B cell (primary cell): ENCODE measurements at regions not wholly inside any gene's neighbourhood (a gene's known extent, or its start where the extent isn't known, plus 50 kb on each side); places are given as distances from the start of the nearest gene placed in this dataset.
"Not testable (repeated sequence)": the region's sequence is repeated elsewhere in the genome, so short reads cannot be mapped to it uniquely, and the experiment has no call there.

Experiments
- ATAC-seq: fragments of 200-7000 bp; cut with Tn5 transposase; one replicate; pipeline ENCODE4 v1.10.0; 2021; ENCODE audit warnings: low read depth, mild to moderate bottlenecking, moderate number of reproducible peaks, moderate library complexity
- CTCF ChIA-PET: fragments of 350-600 bp; sonication (Branson Sonifier 250); formaldehyde crosslinking; loops from one replicate; lab custom pipeline; 2021; ENCODE audit warnings: antibody characterized with exemption, inconsistent platforms; lab: Charles Lee
- POLR2A ChIA-PET: fragments of 350-600 bp; sonication (Branson Sonifier 250); formaldehyde crosslinking; loops from one replicate; lab custom pipeline; 2021; ENCODE audit warnings: antibody characterized with exemption; lab: Charles Lee
- DNase-seq: peaks from one replicate; pipeline ENCODE4 v3.0.0; 2013
- H2AFZ ChIP-seq: 2 replicates; pipeline ENCODE4 v1.6.1; 2012; ENCODE audit warnings: mild to moderate bottlenecking, low read depth, low read length; ENCODE audit not compliant: insufficient read depth, poor library complexity, severe bottlenecking
- H3K27ac ChIP-seq, 2 donors: 1 replicate in 1 of 2; 2 replicates in 1 of 2; pipeline ENCODE4 v1.5.1; 2012 to 2013; ENCODE audit warnings: low read length in 2 of 2, mild to moderate bottlenecking in 2 of 2, moderate library complexity in 1 of 2
- H3K27me3 ChIP-seq, 4 experiments: fragments of 200-600 bp in 1 of 4; sonication (generic) in 1 of 4; replicated peaks in 1 of 4; 1 replicate in 2 of 4; 2 replicates in 2 of 4; pipeline versions ENCODE4 v1.6.1 to v1.7.0; 2013 to 2016; ENCODE audit warnings: low read length in 3 of 4, mild to moderate bottlenecking in 2 of 4, mixed read lengths in 1 of 4, moderate library complexity in 1 of 4; ENCODE audit not compliant: insufficient read depth in 4 of 4, control insufficient read depth in 3 of 4; ENCODE audit errors: control extremely low read depth in 1 of 4
- H3K36me3 ChIP-seq, 2 experiments: replicated peaks in 1 of 2; 1 replicate in 1 of 2; 2 replicates in 1 of 2; pipeline versions ENCODE4 v1.6.1 to v1.7.1; 2013; ENCODE audit warnings: low read length in 1 of 2; ENCODE audit not compliant: insufficient read depth in 2 of 2, control insufficient read depth in 1 of 2; ENCODE audit errors: control extremely low read depth in 1 of 2, extremely low read depth in 1 of 2
- H3K4me1 ChIP-seq, 2 donors: fragments of 200-600 bp in 1 of 2; sonication (generic) in 1 of 2; 1 replicate in 1 of 2; 2 replicates in 1 of 2; pipeline versions ENCODE4 v1.5.1 to v1.6.1; 2013 to 2017; ENCODE audit warnings: low read length in 2 of 2; ENCODE audit not compliant: control insufficient read depth in 2 of 2, insufficient read depth in 2 of 2
- H3K4me2 ChIP-seq: replicated peaks from 2 replicates; pipeline ENCODE3; 2012; ENCODE audit warnings: mild to moderate bottlenecking, low read depth, low read length; ENCODE audit not compliant: poor library complexity, severe bottlenecking
- H3K4me3 ChIP-seq, 5 experiments: fragments of 200-600 bp in 1 of 5; sonication (generic) in 1 of 5; 1 replicate in 3 of 5; 2 replicates in 2 of 5; pipeline versions ENCODE4 v1.5.1 to v1.7.0; 2011 to 2016; ENCODE audit warnings: low read length in 4 of 5, mild to moderate bottlenecking in 4 of 5, low read depth in 2 of 5, control low read depth in 1 of 5, moderate library complexity in 1 of 5; ENCODE audit not compliant: insufficient read depth in 1 of 5; ENCODE audit errors: control extremely low read depth in 1 of 5, extremely low read depth in 1 of 5
- H3K79me2 ChIP-seq: fragments of 200-600 bp; sonication (generic); one replicate; pipeline ENCODE4 v1.6.0; 2016; ENCODE audit warnings: low read length; ENCODE audit not compliant: control insufficient read depth, insufficient read depth
- H3K9ac ChIP-seq: fragments of 200-600 bp; sonication (generic); 2 replicates; pipeline ENCODE4 v1.6.1; 2017; ENCODE audit warnings: mild to moderate bottlenecking, low read length, moderate library complexity
- H3K9me3 ChIP-seq, 3 donors: one replicate each; pipeline versions ENCODE4 v1.6.1 to v1.7.1; 2013; ENCODE audit warnings: low read length in 2 of 3; ENCODE audit not compliant: control insufficient read depth in 2 of 3, insufficient read depth in 1 of 3; ENCODE audit errors: control extremely low read depth in 1 of 3
- H4K20me1 ChIP-seq: 2 replicates; pipeline ENCODE4 v1.6.0; 2012; ENCODE audit warnings: mild to moderate bottlenecking, low read length; ENCODE audit not compliant: insufficient read depth, control insufficient read depth, poor library complexity, severe bottlenecking
- H3K27ac Mint-ChIP-seq: one replicate; pipeline ENCODE4 v1.8.0; 2021; ENCODE audit warnings: mixed read lengths
- H3K27me3 Mint-ChIP-seq: one replicate; pipeline ENCODE4 v1.8.0; 2021; ENCODE audit warnings: mixed read lengths
- H3K4me1 Mint-ChIP-seq: one replicate; pipeline ENCODE4 v1.8.0; 2021; ENCODE audit warnings: mixed read lengths
- H3K4me3 Mint-ChIP-seq: one replicate; pipeline ENCODE4 v1.8.0; 2021; ENCODE audit warnings: mixed read lengths
- H3K9me3 Mint-ChIP-seq: one replicate; pipeline ENCODE4 v1.8.0; 2022; ENCODE audit warnings: mixed read lengths; ENCODE audit not compliant: insufficient read depth
- CTCF ChIP-seq: fragments of 200-600 bp; IDR thresholded peaks from one replicate; pipeline ENCODE4 v1.8.0; 2022; ENCODE audit warnings: antibody characterized with exemption, mild to moderate bottlenecking
- WGBS: methylation state at CpG from one replicate; pipeline ENCODE4 v1.1.5; 2013; ENCODE audit warnings: missing lambda C conversion rate; ENCODE audit not compliant: insufficient coverage; 5-methylcytosine and 5-hydroxymethylcytosine counted together
- intact Hi-C: fragments of 100-400 bp; cut with micrococcal nuclease; formaldehyde crosslinking; loops from one replicate; pipeline ENCODE4 v1.10.0; 2022

- intact Hi-C loops, H3K4me1 Mint-ChIP-seq, H3K27ac Mint-ChIP-seq, POLR2A ChIA-PET, DNase-seq, CTCF ChIA-PET, H3K4me3 ChIP-seq, H3K4me3 Mint-ChIP-seq, ATAC-seq, H2AFZ ChIP-seq, H3K27ac ChIP-seq, H3K27me3 Mint-ChIP-seq, H3K9ac ChIP-seq, H4K20me1 ChIP-seq, H3K36me3 ChIP-seq, H3K9me3 Mint-ChIP-seq, H3K9me3 ChIP-seq, H3K79me2 ChIP-seq, H3K4me2 ChIP-seq, H3K27me3 ChIP-seq, H3K4me1 ChIP-seq: not testable (repeated sequence)
- WGBS, result no CpG with 5 or more reads among the region's 11 CpGs
Measured at GRCh38 chr15:84360902-84361301, 125.3 kb downstream of the GOLGA6L4 start.

GRCh38 chr15:84384421-84384820 lies 148.8 kb downstream of the GOLGA6L4 start:
- H3K27me3 ChIP-seq, H3K27ac ChIP-seq, H3K4me3 Mint-ChIP-seq, H3K9me3 ChIP-seq, POLR2A ChIA-PET, H3K36me3 ChIP-seq, H3K9ac ChIP-seq, H3K4me1 Mint-ChIP-seq, H3K27ac Mint-ChIP-seq, H3K4me3 ChIP-seq, H2AFZ ChIP-seq, H3K79me2 ChIP-seq, H3K9me3 Mint-ChIP-seq, CTCF ChIA-PET, H3K4me1 ChIP-seq, H3K4me2 ChIP-seq, ATAC-seq, H4K20me1 ChIP-seq, intact Hi-C loops, DNase-seq: not testable (repeated sequence)
- peaks cover 20% of the 10 kb centered on the region for H3K27me3 Mint-ChIP-seq
- peak; percentile 13 for TF ChIP-seq CTCF
